GM18498 (cell line): ENCODE measurements at regions not wholly inside any gene's neighbourhood (a gene's known extent, or its start where the extent isn't known, plus 50 kb on each side); places are given as distances from the start of the nearest gene placed in this dataset.
"Not testable (repeated sequence)": the region's sequence is repeated elsewhere in the genome, so short reads cannot be mapped to it uniquely, and the experiment has no call there.

Source experiments
- ATAC-seq: cut with Tn5 transposase; IDR thresholded peaks from one replicate; pipeline ENCODE4 v1.9.1; 2021; ENCODE audit warnings: mild to moderate bottlenecking, moderate library complexity; ENCODE audit not compliant: unreplicated experiment

GRCh38 chr9:93879662-93880407 lies 75.3 kb downstream of the BARX1 start:
- ATAC-seq, result not testable (repeated sequence)

- no peak for ATAC-seq
Measured at GRCh38 chr9:93875330-93875729, 79.8 kb downstream of the BARX1 start.

DNA sequence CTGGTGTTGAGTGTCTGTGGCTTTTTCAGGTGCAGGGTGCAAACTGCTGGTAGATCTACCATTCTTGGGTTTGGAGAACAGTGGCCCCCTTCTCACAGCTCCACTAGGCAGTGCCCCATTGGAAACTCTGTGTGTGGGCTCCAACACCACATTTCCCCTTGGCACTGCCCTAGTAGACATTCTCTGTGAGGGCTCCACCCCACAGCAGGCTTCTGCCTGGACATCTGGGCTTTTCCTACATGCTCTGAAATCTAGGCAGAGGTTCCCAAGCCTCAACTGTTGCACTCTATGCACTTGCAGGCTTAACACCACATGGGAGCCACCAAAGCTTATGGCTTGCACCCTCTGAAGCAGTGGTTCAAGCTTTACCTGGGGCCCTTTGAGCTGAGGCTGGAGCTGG lies 80.9 kb downstream of the BARX1 start:
- no peak for ATAC-seq

DNA sequence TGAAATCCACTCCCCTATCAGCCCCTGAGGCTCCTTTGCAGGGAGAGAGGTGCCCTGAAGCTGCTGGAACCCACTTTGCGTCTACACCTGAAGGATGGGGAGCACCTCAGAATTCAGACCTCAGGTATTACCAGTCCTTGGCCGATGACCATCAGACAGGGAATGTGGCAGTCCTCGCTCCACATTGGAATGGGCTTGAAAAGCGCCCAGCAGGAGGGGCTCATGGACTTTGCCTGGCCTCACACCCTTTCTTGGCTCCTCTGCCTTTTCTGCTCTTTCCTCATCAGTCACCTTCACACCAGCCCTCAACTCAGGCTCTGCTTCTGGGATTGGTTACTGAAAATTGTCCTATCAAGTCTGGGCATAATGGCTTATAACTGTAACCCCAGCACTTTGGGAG lies 83.9 kb downstream of the BARX1 start:
- ATAC-seq, result no peak

- ATAC-seq, result no peak
Measured at GRCh38 chr9:93869863-93870262, 85.3 kb downstream of the BARX1 start.

DNA sequence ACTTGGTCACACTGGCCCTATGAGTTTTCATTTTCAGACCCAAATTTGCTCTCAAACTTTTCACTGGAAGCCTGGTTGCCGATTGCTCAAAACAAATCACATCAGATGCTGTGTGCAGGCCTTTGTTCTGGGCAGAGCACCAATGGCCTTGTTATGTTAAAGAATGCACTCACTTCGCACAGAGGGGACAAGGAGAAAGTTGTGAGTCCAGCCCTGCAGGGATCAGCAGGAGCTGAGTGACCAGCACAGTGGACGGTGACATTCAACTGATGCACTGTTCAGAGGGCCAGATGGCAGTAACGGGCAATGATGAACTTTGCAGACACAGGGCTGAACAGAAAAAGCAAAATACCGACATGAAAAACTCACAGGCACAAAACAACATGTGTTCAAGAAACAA lies 86.1 kb downstream of the BARX1 start:
- no peak for ATAC-seq

DNA sequence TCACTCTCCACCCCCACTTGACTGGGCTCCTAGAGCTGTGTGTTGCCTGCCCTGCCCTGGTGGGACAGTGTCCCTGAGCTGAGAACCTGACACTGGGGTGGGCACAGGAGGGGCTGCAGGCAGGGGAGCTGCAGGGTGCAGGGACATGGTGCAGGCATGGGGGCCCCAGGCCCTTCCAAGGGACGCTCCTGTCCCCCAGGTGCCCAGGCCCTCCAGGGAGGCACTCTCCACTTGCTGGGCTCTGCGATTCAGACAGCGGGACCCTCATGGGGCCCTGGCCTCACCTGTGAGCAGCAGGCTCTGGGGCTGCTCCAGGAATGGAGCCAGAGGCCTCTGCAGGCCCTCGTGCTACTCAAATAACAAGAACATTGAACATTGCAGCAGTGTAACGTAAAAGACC lies 89.4 kb downstream of the BARX1 start:
- ATAC-seq, result no peak

DNA sequence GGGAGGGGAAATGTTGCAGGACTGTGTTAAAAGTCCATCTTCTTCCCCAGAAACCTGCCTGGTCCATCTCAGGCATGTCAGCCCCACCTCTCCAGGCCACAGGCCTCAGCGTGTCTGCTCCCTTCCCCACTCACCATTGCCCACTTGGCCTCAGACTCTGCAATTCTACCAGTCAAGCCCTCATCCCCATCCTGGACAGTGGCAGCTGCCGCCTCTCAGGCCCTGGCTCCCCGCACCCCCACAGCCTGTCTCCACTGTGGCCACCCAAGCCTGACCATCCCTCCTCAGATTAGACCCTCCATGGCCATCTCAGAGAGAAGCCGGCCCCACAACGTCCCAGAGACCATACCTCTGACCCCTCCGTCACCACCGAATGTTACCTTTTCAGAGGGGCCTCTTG lies 89.9 kb downstream of the BARX1 start:
- no peak for ATAC-seq

DNA sequence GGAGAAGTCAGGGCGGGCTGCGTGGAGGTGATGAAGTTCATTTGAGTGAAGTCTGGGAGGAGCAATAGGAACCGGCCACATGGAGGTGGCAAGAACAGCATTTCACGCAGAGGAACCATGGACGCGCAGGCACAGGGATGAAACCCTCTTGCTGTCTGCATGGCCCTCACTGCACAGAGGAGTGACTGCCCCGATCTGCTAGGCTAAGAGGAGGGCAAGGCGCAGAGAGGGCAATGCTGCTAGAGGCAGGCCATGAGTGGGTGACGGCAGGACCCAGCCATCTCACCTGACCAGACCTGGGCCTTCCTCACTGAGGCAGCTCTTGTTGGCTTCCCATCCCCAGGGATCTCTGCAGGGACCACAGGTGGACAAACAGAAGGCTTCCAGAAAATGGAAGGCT lies 90.3 kb downstream of the BARX1 start:
- no peak for ATAC-seq

DNA sequence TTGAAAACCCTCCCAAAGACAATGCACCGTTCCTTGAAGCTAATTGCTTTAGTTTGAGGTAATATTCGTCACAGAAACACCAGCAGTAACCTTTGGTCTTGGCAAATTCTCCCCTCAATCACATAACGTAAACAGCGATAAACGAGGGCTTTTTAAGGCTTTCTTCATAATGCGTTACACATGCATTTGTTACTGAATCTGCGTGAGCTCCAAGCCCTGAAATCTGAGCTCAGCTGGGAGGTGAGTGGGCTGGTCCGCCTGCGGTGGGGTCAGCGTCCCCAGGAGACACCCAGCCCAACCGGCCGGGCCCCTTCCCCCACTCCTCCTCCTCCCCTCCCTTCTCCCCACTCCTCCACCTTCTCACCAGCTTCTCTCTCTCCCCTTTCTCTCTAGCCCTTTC lies 91.1 kb downstream of the BARX1 start:
- ATAC-seq, result no peak

DNA sequence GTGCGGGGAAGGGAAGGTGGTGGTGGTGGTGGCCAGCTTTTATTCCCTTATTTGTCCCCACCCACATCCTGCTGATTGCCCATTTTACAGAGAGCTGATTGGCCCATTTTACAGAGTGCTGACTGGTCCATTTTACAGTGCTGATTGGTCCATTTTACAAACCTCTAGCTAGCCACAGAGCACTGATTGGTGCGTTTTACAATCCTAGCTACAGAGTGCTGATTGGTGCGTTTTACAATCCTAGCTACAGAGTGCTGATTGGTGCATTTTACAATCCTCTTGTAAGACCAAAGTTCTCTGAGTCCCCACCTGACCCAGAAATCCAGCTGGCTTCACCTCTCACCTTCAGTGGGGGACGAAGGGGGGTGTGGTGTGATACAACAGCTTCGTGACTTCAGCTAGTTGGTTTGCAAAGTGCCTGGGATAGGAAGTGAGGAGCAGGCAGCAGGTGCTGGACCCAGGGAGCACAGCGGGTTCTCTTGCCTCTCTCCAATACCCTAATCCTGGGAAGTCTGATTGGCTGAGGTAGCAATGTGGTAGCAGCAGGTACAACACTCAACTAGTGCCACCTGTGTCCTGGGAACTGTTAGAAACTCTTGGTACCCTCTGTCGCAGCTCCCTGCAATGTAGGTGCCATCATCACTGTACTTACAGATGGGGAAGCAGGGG lies 92.1 kb downstream of the BARX1 start:
- no peak for ATAC-seq

DNA sequence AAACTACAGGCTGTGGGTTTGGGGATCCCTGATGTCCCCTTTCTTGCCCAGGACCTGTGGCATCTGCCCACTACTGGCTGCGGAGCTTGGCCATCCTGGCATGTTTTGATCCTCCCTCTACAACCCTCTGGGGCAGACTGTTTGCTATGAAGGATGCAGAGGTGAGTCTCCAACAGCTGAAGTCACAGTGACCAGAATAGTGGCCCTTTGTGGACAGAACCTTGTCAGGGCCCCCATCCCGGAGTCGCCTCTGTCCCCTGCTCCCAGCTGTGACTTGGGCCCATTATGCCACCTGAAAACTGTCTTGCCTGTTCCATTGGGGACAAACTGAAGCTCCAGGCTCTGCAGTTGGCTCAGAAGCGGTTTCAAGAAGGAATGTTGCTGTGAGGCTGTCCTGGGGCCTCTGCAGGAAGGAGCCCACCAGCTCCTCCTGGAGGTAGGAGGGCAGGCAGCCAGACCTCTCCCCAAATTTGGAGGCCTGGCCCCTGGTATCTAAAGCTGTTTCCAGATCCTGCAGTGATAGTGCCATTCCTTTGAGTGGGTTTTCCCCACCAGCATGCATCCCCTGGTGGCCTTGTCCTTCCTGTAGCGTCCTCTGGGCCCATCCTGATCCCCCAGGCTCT lies 93.3 kb downstream of the BARX1 start:
- no peak for ATAC-seq

GRCh38 chr9:93860694-93861658 lies 94.2 kb downstream of the BARX1 start:
- ATAC-seq, result no peak

- no peak for ATAC-seq
Measured at GRCh38 chr9:93859431-93860215, 95.5 kb downstream of the BARX1 start.

DNA sequence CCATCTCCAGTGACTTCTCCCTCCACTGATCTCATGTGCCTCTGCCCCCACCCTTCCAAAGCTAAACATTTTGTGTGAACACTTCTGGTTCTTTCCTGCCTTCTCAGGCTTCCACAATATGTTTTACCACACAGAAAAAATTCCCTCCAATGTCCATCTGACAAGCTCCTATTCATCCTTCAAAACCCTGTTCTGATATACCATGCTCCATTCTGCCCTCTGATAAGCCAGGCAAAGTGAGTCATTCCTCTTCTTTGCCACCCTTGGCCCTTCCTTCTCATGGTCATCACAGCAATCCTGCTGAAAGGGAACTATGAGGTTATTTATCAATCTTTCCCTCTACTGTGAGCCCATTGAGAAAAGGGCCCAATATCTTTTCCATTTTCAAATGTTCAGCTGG lies 97.6 kb downstream of the BARX1 start:
- ATAC-seq, result no peak

- ATAC-seq, result no peak
Measured at GRCh38 chr9:93852728-93853127, 102.4 kb downstream of the BARX1 start.

- no peak for ATAC-seq
Measured at GRCh38 chr9:93846349-93846748, 108.8 kb downstream of the BARX1 start.

- no peak for ATAC-seq
Measured at GRCh38 chr9:93843396-93843795, 111.8 kb downstream of the BARX1 start.

DNA sequence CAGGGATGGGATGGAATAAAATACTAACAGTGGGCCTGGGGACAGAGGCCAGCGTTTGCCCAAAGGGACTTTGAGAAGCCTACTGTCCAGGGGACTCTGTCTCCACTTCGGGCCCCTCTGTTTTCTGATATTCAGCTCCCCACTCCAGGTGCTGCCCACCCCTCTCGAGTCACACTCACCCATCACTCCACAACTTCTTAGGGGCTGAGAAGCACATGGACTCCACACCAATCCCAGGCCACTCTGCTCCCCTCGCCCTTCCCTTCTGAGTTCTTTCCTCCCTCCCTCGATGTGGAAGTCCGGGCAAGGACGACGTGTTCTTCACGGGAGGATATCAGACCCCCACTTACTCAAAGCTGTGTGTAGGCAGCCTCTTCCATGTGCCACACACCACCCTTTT lies 124.5 kb downstream of the BARX1 start:
- ATAC-seq, result no peak

DNA sequence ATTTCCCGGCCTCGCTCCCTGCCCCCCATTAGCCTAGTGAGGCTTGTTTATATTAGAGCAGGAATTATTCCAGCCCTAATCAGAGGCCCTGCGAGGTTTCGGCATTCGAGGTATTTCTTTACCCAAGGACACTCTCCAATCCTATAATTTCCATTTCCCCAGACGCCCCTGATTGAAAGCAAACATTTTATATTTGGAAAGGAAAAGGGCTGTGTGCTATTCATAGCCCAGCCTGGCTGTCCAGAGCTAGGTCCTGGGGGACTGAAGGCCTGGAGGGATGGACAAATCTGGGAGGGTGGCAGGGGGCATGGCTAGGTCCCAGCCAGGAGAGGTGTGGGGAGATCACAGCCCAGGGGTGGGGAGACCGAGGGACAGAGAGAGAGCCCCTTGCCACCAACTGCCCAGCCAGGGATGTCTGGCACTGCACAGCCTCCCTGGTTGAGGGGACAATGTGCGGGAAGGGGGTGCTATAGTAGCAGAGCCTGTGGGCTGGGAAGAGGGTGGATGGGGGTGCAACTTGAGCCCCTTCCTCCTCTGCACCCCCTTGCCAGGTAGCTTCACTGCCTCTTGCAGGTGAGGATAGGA lies 125.1 kb downstream of the BARX1 start:
- ATAC-seq, result no peak
